Mononuclear cell (primary cell): ENCODE measurements at regions not wholly inside any gene's neighbourhood (a gene's known extent, or its start where the extent isn't known, plus 50 kb on each side); places are given as distances from the start of the nearest gene placed in this dataset.
"Not testable (repeated sequence)": the region's sequence is repeated elsewhere in the genome, so short reads cannot be mapped to it uniquely, and the experiment has no call there.

ENCODE experiments used
- H3K27me3 ChIP-seq: 2 replicates; pipeline ENCODE4 v1.6.0; 2011; ENCODE audit warnings: low read length, control low read depth; ENCODE audit not compliant: insufficient read depth
- H3K4me1 ChIP-seq: 2 replicates; pipeline ENCODE4 v1.5.1; 2011; ENCODE audit warnings: mild to moderate bottlenecking, low read length, control low read depth; ENCODE audit not compliant: insufficient read depth
- H3K4me3 ChIP-seq: 2 replicates; pipeline ENCODE4 v1.5.1; 2011; ENCODE audit warnings: mild to moderate bottlenecking, low read length, moderate library complexity
- H3K9me3 ChIP-seq: 2 replicates; pipeline ENCODE4 v1.5.1; 2011; ENCODE audit warnings: low read depth, mild to moderate bottlenecking, control low read depth, low read length

GRCh38 chr13:22874839-22875238, 305.9 kb upstream of the SGCG start:
- H3K27me3 ChIP-seq = no peaks in the 10 kb centered on the region
- no peaks in the 10 kb centered on the region for H3K4me1 ChIP-seq
- no peaks in the 10 kb centered on the region for H3K9me3 ChIP-seq
- no peak overlapping the region for H3K4me3 ChIP-seq

- Histone ChIP-seq H3K27me3 (no peaks in the 10 kb centered on the region), H3K9me3 (no peaks in the 10 kb centered on the region), H3K4me3 (no peak overlapping the region), H3K4me1 (no peaks in the 10 kb centered on the region)
Observed at GRCh38 chr13:22877421-22877820, 303.4 kb upstream of the SGCG start.

DNA sequence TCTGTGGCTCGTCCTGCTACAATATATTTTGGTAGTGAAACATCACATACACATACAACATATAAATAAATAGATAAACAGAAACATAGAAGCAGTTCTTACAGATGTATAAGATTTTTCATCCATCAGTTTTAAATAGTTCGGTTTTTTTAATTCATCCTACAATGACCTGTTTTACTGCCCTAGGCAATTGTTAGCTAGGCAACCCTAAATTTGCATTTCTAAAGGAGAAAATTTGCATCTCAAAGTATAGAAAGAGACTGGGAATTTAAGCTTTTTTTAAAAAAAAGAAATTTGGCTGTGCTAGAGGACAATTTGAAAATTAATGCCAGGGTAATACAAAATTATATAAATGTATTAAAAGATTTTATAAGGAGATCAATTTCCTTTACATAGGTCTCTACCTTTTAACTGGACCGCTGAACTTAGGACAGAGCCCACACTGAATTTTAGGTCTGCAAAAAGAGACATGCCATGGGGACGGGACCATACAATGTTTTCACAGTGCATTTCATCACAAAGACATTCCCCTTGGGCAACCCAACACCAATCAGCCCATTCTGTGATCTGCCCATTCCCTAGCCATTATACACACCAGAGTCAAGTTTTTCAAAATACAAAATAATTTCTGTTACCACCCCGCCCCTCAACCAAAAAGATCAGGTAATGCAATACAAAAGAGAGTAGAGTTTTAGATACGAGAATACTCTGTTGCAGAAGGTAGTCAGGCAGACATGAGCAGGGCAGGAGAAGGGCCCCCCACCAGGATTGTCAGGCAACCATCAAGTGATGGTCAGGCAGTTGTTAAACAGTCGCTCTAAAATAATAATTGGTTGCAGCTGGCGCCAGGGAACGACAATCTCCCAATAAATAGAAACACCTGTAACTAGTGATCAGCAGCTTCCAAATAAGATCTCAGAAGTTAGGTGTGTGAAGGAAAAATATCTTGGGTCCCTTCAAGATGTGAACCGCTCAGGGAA, 299.7 kb upstream of the SGCG start:
- H3K4me3 ChIP-seq = no peak overlapping the region
- H3K27me3 ChIP-seq = no peaks in the 10 kb centered on the region
- no peaks in the 10 kb centered on the region for H3K9me3 ChIP-seq
- no peaks in the 10 kb centered on the region for H3K4me1 ChIP-seq

DNA sequence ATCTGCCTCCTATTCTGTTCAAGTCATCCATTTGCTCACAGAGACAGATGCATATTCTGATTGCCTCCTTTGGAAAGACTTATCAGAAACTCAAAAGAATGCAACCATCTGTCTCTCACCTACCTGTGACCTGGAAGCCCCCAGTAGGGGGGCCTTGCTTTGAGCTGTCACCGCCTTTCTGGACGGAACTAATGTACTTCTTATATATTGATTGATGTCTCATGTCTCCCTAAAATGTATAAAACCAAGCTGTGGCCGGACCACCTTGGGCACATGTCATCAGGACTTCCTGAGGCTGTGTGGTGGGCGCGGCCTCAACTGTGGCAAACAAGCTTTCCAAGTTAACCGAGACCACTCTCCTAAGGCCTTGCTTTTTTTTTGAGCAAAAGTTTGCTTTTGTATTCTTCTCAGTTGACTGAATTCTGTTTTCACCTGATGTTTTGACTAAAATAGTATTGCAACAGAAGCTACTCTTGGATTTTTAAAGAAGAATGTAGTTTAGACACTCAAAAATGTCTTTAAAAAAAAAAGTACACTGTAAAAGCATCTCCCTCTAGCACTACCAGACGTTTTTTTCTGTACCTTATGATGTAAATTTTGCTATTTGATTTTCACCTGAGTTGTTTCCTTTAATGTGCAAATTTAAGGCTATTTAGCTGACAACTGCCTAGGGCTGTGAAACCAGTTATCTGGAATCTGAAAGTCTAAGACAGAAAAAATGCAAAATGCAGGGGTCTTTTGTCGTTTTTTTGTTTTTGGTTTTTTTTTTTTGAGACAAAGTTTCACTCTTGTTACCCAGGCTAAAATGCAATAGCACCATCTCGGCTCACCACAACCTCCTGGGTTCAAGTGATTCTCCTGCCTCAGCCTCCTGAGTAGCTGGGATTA, 298.8 kb upstream of the SGCG start:
- not testable (repeated sequence) for H3K4me3 ChIP-seq, H3K27me3 ChIP-seq, H3K4me1 ChIP-seq, H3K9me3 ChIP-seq

DNA sequence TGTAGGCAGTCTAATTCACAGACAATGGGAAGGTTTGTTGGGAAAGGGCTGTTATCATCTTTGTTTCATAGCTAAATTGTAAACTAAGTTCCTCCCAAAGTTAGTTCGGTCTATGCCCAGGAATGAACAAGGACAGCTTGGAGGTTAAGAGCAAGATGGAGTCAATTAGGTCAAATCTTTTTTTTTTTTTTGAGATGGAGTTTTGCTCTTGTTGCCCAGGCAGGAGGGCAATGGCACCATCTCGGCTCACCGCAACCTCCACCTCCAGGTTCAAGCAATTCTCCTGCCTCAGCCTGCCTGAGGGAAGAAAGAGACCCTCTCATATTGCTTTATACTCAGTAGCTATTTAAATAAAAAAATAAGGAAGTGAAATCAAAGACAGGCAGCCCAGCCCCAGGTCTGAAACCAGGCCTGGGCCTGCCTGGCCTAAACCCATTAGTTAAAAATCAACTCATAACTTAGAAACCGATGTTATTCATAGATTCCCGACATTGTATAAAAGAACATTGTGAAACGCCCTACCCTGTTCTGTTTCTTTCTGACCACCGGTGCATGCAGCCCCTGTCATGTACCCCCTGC, 297.4 kb upstream of the SGCG start:
- Histone ChIP-seq H3K4me3 (no peak overlapping the region), H3K4me1 (no peaks in the 10 kb centered on the region)

DNA sequence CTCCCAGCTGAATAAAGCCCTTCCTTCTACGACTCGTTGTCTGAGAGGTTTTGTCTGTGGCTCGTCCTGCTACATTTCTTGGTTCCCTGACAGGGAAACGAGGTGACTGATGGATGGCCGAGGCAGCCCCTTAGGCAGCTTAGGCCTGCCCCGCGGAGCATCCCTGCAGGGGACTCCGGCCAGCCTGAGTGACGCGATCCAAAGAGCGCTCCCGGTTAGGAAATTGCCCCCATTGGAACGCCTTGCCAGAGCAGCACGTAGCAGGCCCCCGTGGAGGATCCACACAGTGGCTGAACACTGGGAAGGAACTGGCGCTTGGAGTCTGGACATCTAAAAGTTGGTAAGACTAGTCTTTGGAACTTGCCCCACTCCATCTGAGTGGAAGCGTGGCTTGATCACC, 296.8 kb upstream of the SGCG start:
- Histone ChIP-seq H3K27me3 (no peaks in the 10 kb centered on the region), H3K4me3 (no peak overlapping the region), H3K9me3 (no peaks in the 10 kb centered on the region), H3K4me1 (no peaks in the 10 kb centered on the region)

More for the DNA sequence above, 297.4 kb upstream of the SGCG start:
- Histone ChIP-seq H3K27me3 (no peaks in the 10 kb centered on the region), H3K9me3 (no peaks in the 10 kb centered on the region)

GRCh38 chr13:22886061-22886460, 294.7 kb upstream of the SGCG start:
- not testable (repeated sequence) for H3K4me3 ChIP-seq, H3K9me3 ChIP-seq, H3K27me3 ChIP-seq, H3K4me1 ChIP-seq

DNA sequence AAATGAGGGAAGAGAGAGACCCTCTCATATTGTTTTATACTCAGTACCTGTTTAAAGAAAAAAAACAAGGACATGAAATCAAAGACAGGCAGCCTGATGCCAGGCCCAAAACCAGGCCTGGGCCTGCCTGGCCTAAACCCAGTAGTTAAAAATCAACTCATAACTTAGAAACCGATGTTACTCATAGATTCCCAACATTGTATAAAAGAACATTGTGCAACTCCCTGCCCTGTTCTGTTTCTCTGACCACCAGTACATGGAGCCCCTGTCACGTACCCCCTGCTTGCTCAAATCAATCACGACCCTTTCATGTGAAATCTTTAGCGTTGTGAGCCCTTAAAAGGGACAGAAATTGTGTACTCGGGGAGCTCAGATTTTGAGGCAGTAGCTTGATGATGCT, 291.4 kb upstream of the SGCG start:
- not testable (repeated sequence) for H3K9me3 ChIP-seq, H3K4me1 ChIP-seq, H3K27me3 ChIP-seq, H3K4me3 ChIP-seq

- H3K27me3 ChIP-seq = no peaks in the 10 kb centered on the region
- no peaks in the 10 kb centered on the region for H3K4me1 ChIP-seq
- H3K9me3 ChIP-seq = no peaks in the 10 kb centered on the region
- H3K4me3 ChIP-seq = no peak overlapping the region
Observed at GRCh38 chr13:22893204-22893603, 287.6 kb upstream of the SGCG start.

DNA sequence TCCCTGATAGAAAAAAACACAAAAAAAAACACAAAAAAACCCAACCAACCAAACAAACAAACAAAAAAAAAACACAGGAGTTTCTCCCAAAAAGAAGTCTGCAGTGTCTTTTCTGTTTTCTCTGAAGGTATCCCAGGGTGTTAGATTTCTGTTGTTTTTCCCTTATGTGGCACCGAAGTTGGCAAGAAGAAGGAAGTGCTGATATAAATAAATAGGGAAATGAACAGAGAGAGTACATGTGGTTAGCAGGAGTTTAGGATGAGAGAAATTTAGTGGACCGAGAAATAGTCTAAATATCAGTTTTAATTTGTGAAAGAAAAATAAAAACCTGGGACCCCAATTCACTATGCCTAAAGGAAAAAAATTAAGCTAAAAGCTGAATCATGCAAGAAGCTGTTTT, 287.0 kb upstream of the SGCG start:
- no peaks in the 10 kb centered on the region for H3K4me1 ChIP-seq

GRCh38 chr13:22897571-22898314, 283.0 kb upstream of the SGCG start:
- H3K4me3 ChIP-seq = no peak overlapping the region
- H3K27me3 ChIP-seq = no peaks in the 10 kb centered on the region
- no peaks in the 10 kb centered on the region for H3K4me1 ChIP-seq
- H3K9me3 ChIP-seq = no peaks in the 10 kb centered on the region

More for the DNA sequence above, 287.0 kb upstream of the SGCG start:
- Histone ChIP-seq H3K27me3 (no peaks in the 10 kb centered on the region), H3K4me3 (no peak overlapping the region), H3K9me3 (no peaks in the 10 kb centered on the region)

- H3K4me1 ChIP-seq, H3K4me3 ChIP-seq, H3K27me3 ChIP-seq, H3K9me3 ChIP-seq: not testable (repeated sequence)
Observed at GRCh38 chr13:22900416-22900951, 280.3 kb upstream of the SGCG start.

DNA sequence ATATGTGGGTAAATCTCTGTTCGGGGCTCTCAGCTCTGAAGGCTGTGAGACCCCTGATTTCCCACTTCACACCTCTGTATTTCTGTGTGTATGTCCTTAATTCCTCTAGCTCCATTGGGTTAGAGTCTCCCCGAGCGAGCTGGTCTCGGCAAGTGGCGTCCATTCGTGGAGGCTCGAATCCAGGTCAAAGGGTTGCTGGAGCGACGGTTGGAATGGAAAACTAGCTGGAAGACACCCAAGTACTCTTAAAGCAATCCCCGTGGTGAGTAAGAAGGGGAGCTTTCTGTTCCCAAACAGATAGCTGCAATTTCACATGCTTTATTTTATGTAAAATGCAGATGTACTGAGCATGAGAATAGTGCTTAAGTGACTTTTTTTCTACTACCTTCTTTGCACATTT, 277.5 kb upstream of the SGCG start:
- Histone ChIP-seq H3K9me3 (no peaks in the 10 kb centered on the region), H3K4me1 (no peaks in the 10 kb centered on the region)

DNA sequence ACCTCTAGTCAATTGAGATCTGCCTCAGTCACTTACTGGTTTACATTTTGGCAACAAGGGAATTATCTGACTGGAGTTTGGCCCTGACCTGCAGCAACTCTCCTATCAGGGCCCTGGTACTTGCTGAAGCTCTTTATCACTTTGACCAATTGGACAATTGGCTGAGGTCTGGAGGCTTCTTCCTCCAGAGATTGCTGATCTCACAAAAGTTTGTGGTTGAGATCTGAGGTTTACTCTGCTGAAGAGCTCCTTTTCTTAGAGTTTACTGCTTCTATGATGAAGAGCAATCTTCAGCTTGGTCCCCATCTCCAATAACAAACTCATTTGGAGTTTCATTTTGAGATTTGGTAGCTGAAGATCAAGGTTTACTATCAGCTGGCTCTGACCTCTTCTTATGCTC, 276.9 kb upstream of the SGCG start:
- no peaks in the 10 kb centered on the region for H3K27me3 ChIP-seq
- H3K4me3 ChIP-seq = no peak overlapping the region
- H3K9me3 ChIP-seq = no peaks in the 10 kb centered on the region
- H3K4me1 ChIP-seq = no peaks in the 10 kb centered on the region

More for the DNA sequence above, 277.5 kb upstream of the SGCG start:
- Histone ChIP-seq H3K27me3 (no peaks in the 10 kb centered on the region), H3K4me3 (no peak overlapping the region)
